OCI-LY7 (cell line): ENCODE measurements at regions not wholly inside any gene's neighbourhood (a gene's known extent, or its start where the extent isn't known, plus 50 kb on each side); places are given as distances from the start of the nearest gene placed in this dataset.

ENCODE experiments used
- CTCF ChIP-seq: fragments of 200-600 bp; sonication (generic); conservative IDR thresholded peaks from 2 replicates; pipeline ENCODE4 v1.5.1; 2014; ENCODE audit warnings: mild to moderate bottlenecking, antibody characterized with exemption, low read length, moderate library complexity, mixed read lengths
- EZH2phosphoT487 ChIP-seq: fragments of 200-600 bp; sonication (generic); IDR thresholded peaks from 2 replicates; pipeline ENCODE4 v1.6.1; 2018; ENCODE audit warnings: low read depth, borderline replicate concordance, mild to moderate bottlenecking, mixed run types, antibody characterized with exemption, low read length, moderate library complexity, mixed read lengths

GRCh38 chr4:185956544-185956940, 112.4 kb upstream of the TLR3 start:
- TF ChIP-seq CTCF (no peak), EZH2phosphoT487 (no peak)
